Heart left ventricle (tissue), 16 donors: ENCODE measurements at regions not wholly inside any gene's neighbourhood (a gene's known extent, or its start where the extent isn't known, plus 50 kb on each side); places are given as distances from the start of the nearest gene placed in this dataset.

Experiments
- ATAC-seq, 4 donors: fragments of 200-7000 bp; cut with Tn5 transposase; one replicate each; pipeline ENCODE4 v1.9.1; 2020 to 2022; ENCODE audit warnings: moderate library complexity in 4 of 4, mild to moderate bottlenecking in 3 of 4, moderate number of reproducible peaks in 1 of 4
- DNase-seq, 5 donors: peaks; one replicate each; pipeline ENCODE4 v3.0.0-alpha.2; 2020
- H3K27ac ChIP-seq, 12 donors: fragments of 200-600 bp; sonication (generic) in 4 of 12; one replicate each; pipeline versions ENCODE4 v1.5.0 to v1.8.0; 2016 to 2022; ENCODE audit warnings: mild to moderate bottlenecking in 2 of 12
- H3K27me3 ChIP-seq, 9 donors: fragments of 200-600 bp; sonication (generic) in 2 of 9; one replicate each; pipeline versions ENCODE4 v1.5.1 to v1.8.0; 2016 to 2022; ENCODE audit warnings: mild to moderate bottlenecking in 3 of 9
- H3K36me3 ChIP-seq, 9 donors: fragments of 200-600 bp; sonication (generic) in 2 of 9; one replicate each; pipeline versions ENCODE4 v1.5.0 to v1.8.0; 2018 to 2022; ENCODE audit warnings: mild to moderate bottlenecking in 2 of 9
- H3K4me1 ChIP-seq, 12 donors: fragments of 200-600 bp; sonication (generic) in 4 of 12; one replicate each; pipeline versions ENCODE4 v1.5.0 to v1.8.0; 2016 to 2022; ENCODE audit warnings: mild to moderate bottlenecking in 3 of 12
- H3K4me3 ChIP-seq, 12 donors: fragments of 200-600 bp; sonication (generic) in 4 of 12; one replicate each; pipeline versions ENCODE4 v1.5.0 to v1.8.0; 2017 to 2022; ENCODE audit warnings: mild to moderate bottlenecking in 9 of 12, moderate library complexity in 4 of 12
- H3K9me3 ChIP-seq, 12 donors: fragments of 200-600 bp; sonication (generic) in 4 of 12; one replicate each; pipeline versions ENCODE4 v1.5.0 to v1.8.0; 2016 to 2022; ENCODE audit warnings: mild to moderate bottlenecking in 1 of 12
- CTCF ChIP-seq, 12 donors: fragments of 200-600 bp; sonication (generic) in 4 of 12; IDR thresholded peaks; one replicate each; pipeline versions ENCODE4 v1.5.0 to v1.8.0; 2018 to 2022; ENCODE audit warnings: antibody characterized with exemption in 12 of 12, mild to moderate bottlenecking in 5 of 12
- POLR2A ChIP-seq, 2 donors: fragments of 450-650 bp; IDR thresholded peaks; one replicate each; pipeline ENCODE4 v1.6.1; 2017; ENCODE audit warnings: antibody characterized with exemption in 2 of 2, mild to moderate bottlenecking in 2 of 2, moderate library complexity in 2 of 2
- WGBS, 4 donors: extraction: QIAGEN DNeasy Blood & Tissue Kit in 2 of 4; methylation state at CpG; one replicate each; pipeline versions ENCODE4 v1.1.5 to v1.1.7; 2013 to 2018; 5-methylcytosine and 5-hydroxymethylcytosine counted together
- intact Hi-C, 10 donors: fragments of 100-400 bp; cut with DNase I; formaldehyde crosslinking; loops; one replicate each; pipeline versions ENCODE4 v1.11.1 to v1.14.2; 2022
- donor health status: ischemic (EF 13 %, LVEDD 7.1; RV severe dilation, severe dysfunction).
- donor health status: healthy with polysubstance abuse.
- donor health status: DM: no; HTN: yes; CAD: no.
- donor health status: DM: no; HTN: no; CAD: no.
- donor health status: ischemic (EF 25% LVEDD 6.9; RV normal size, moderate dysfunction).
- donor health status: ischemic (EF 25% LVEDD 5.7; RV mildly dilated, moderate dysfunction).
- donor health status: healthy.
- donor health status: DM: yes; HTN: yes; CAD: no.
- donor health status: ischemic (EF 35%, LVEDD 5.7; RV mildly dilated, moderate dysfunction).
- donor health status: nonischemic (EF 11% LVEDD 7.7; RV severe dilation, severe dysfunction).
- donor health status: DM: yes; HTN: yes; CAD: no.
- donor health status: PGD.
- donor health status: ischemic (EF 29% LVEDD 5.4; RV normal size, mild dysfunction).
- donor health status: nonischemic (EF 23%, LVEDD 6.1; RV moderate dilation, normal function).

- H3K36me3 ChIP-seq: no peaks in the 10 kb centered on the region
- H3K4me3 ChIP-seq: no peak overlapping the region
- DNase-seq (no peak), ATAC-seq (no peak)
- intact Hi-C loops: no loop called here
- no peak for TF ChIP-seq CTCF (IDR thresholded peaks at IDR 0.05)
- TF ChIP-seq POLR2A (IDR thresholded peaks at IDR 0.05): no peak
- H3K4me1 ChIP-seq: no peaks in the 10 kb centered on the region
- H3K27ac ChIP-seq: no peak overlapping the region
- H3K9me3 ChIP-seq: no peaks in the 10 kb centered on the region
- H3K27me3 ChIP-seq: no peaks in the 10 kb centered on the region
- 83 to 88% (median 85%) methylated on average over 6 of the region's 6 CpGs for WGBS, 4 donors
Measured at GRCh38 chr16:47943235-47943634, 212.6 kb downstream of the ABCC12 start.

- Histone ChIP-seq H3K27ac (no peak overlapping the region), H3K36me3 (no peaks in the 10 kb centered on the region), H3K4me3 (no peak overlapping the region), H3K9me3 (peaks cover 0 to 9% (median 0%) of the 10 kb centered on the region in 12 donors), H3K27me3 (no peaks in the 10 kb centered on the region), H3K4me1 (no peaks in the 10 kb centered on the region)
- DNase-seq (no peak), ATAC-seq (no peak)
- intact Hi-C loops: no loop called here
- 25 to 37% (median 35%) methylated on average over 1 of the region's 1 CpG for WGBS, 4 donors
- TF ChIP-seq CTCF (IDR thresholded peaks at IDR 0.05) (no peak), POLR2A (IDR thresholded peaks at IDR 0.05) (no peak)
Measured at GRCh38 chr16:47940466-47940865, 215.3 kb downstream of the ABCC12 start.

DNA sequence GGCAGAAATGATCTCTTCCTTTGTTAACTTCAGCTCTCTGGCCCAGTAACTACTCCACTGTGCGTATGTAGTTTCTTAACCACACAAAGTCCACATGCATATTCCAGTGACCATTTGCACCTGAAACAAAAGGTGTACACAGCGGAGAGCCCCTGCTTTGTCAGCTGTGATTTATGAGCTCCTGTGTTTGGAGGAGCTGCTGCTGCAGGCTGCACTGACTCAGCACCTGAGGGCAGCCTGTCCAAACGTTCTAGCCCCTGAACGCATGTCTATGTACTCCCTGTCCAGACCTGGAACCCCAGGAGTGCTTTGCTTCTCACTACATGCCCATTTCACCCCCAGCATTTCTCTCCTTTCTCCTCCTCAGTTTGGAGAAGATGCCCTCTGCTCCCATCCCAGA is 216.1 kb downstream of the ABCC12 start:
- Histone ChIP-seq H3K36me3 (no peaks in the 10 kb centered on the region), H3K4me3 (no peak overlapping the region), H3K27ac (no peak overlapping the region), H3K27me3 (no peaks in the 10 kb centered on the region), H3K4me1 (no peaks in the 10 kb centered on the region), H3K9me3 (peaks cover 0 to 14% (median 0%) of the 10 kb centered on the region in 12 donors)
- TF ChIP-seq POLR2A (IDR thresholded peaks at IDR 0.05) (no peak), CTCF (IDR thresholded peaks at IDR 0.05) (no peak)
- no peak for ATAC-seq
- WGBS, 4 donors: 75 to 81% (median 78%) methylated on average over 4 of the region's 4 CpGs
- intact Hi-C loops: no loop called here
- DNase-seq: no peak

GRCh38 chr16:47938272-47938671 is 217.5 kb downstream of the ABCC12 start:
- WGBS, 4 donors: 83 to 100% (median 94%) methylated on average over 1 of the region's 1 CpG
- intact Hi-C loops: no loop called here
- no peak for TF ChIP-seq CTCF (IDR thresholded peaks at IDR 0.05)
- no peak for TF ChIP-seq POLR2A (IDR thresholded peaks at IDR 0.05)
- Histone ChIP-seq H3K27me3 (no peaks in the 10 kb centered on the region), H3K36me3 (no peaks in the 10 kb centered on the region), H3K4me3 (no peak overlapping the region), H3K4me1 (no peaks in the 10 kb centered on the region), H3K9me3 (peaks cover 0 to 28% (median 3%) of the 10 kb centered on the region in 12 donors), H3K27ac (no peak overlapping the region)
- ATAC-seq (no peak), DNase-seq (no peak)
